Memory B cell (primary cell): ENCODE measurements at regions not wholly inside any gene's neighbourhood (a gene's known extent, or its start where the extent isn't known, plus 50 kb on each side); places are given as distances from the start of the nearest gene placed in this dataset.
"Not testable (repeated sequence)": the region's sequence is repeated elsewhere in the genome, so short reads cannot be mapped to it uniquely, and the experiment has no call there.

Experiments
- ATAC-seq: fragments of 150-1000 bp; cut with Tn5 transposase; 2 replicates; pipeline ENCODE4 v1.10.0; 2021; ENCODE audit warnings: low read depth, mild to moderate bottlenecking, moderate library complexity
- DNase-seq, 2 donors: peaks; one replicate each; pipeline ENCODE4 v3.0.0; 2022; ENCODE audit warnings: low spot score in 2 of 2
- H3K27ac Mint-ChIP-seq: one replicate; pipeline ENCODE4 v1.8.0; 2022; ENCODE audit warnings: mild to moderate bottlenecking, moderate library complexity, mixed read lengths
- H3K27me3 Mint-ChIP-seq: one replicate; pipeline ENCODE4 v1.8.0; 2022; ENCODE audit warnings: mixed read lengths
- H3K36me3 Mint-ChIP-seq: one replicate; pipeline ENCODE4 v1.8.0; 2022; ENCODE audit warnings: mild to moderate bottlenecking, mixed read lengths
- H3K4me1 Mint-ChIP-seq: one replicate; pipeline ENCODE4 v1.8.0; 2022; ENCODE audit warnings: mixed read lengths
- H3K4me3 Mint-ChIP-seq: one replicate; pipeline ENCODE4 v1.8.0; 2022; ENCODE audit warnings: mild to moderate bottlenecking, moderate library complexity, mixed read lengths
- H3K9me3 Mint-ChIP-seq: one replicate; pipeline ENCODE4 v1.8.0; 2022; ENCODE audit warnings: mixed read lengths

GRCh38 chrY:56677444-56677843, 31055.5 kb downstream of the CDY1 start:
- not testable (repeated sequence) for H3K9me3 Mint-ChIP-seq

GRCh38 chrY:56678046-56678626, 31056.2 kb downstream of the CDY1 start:
- not testable (repeated sequence) for H3K27ac Mint-ChIP-seq, H3K4me3 Mint-ChIP-seq, H3K9me3 Mint-ChIP-seq, DNase-seq, H3K4me1 Mint-ChIP-seq, ATAC-seq, H3K36me3 Mint-ChIP-seq, H3K27me3 Mint-ChIP-seq

More at GRCh38 chrY:56677444-56677843, 31055.5 kb downstream of the CDY1 start:
- not testable (repeated sequence) for H3K27ac Mint-ChIP-seq, DNase-seq, H3K27me3 Mint-ChIP-seq, H3K4me1 Mint-ChIP-seq, H3K4me3 Mint-ChIP-seq, ATAC-seq, H3K36me3 Mint-ChIP-seq

GRCh38 chrY:56685381-56685780, 31063.5 kb downstream of the CDY1 start:
- not testable (repeated sequence) for H3K4me3 Mint-ChIP-seq, H3K4me1 Mint-ChIP-seq, H3K9me3 Mint-ChIP-seq, ATAC-seq, H3K27ac Mint-ChIP-seq, H3K27me3 Mint-ChIP-seq, H3K36me3 Mint-ChIP-seq
- DNase-seq: peak in 1 of 2 donors; percentile 58
